D721Med (cell line): ENCODE measurements at regions not wholly inside any gene's neighbourhood (a gene's known extent, or its start where the extent isn't known, plus 50 kb on each side); places are given as distances from the start of the nearest gene placed in this dataset.
"Not testable (repeated sequence)": the region's sequence is repeated elsewhere in the genome, so short reads cannot be mapped to it uniquely, and the experiment has no call there.

Experiments
- DNase-seq: peaks from one replicate; pipeline ENCODE4 v3.0.0; 2011; ENCODE audit warnings: low spot score; ENCODE audit not compliant: insufficient read length
- FAIRE-seq: peaks from 2 replicates; lab custom pipeline; 2011; peaks lifted over from hg19 to GRCh38; lab: Jason Lieb, UNC
- TF ChIP-seq, protein P1 (sequence below): IDR thresholded peaks from 2 replicates; pipeline ENCODE4 v1.5.1; 2012; ENCODE audit warnings: mild to moderate bottlenecking, control low read depth; ENCODE audit not compliant: insufficient read depth; ENCODE audit errors: missing control alignments

DNA sequence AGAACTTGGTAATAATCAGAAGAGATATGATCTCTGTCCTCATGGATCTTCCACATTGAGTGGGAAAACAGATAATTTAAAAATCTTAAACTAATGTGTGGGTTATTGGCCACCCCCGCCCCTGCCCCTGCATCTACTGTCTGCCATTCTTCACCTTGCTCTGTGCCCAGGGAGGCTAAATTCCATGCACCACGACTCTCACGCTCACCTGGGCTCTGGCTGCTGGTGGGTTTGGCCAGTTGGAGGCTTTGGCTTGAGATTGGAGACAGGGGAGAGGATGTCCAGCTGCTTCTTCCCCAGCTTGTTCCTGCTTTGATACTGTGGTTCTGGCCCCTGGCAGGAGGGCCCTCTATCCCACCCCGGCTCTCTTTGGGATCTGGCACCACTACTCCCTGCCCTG lies 127.9 kb downstream of the IRX5 start:
- TF ChIP-seq, protein P1, sequence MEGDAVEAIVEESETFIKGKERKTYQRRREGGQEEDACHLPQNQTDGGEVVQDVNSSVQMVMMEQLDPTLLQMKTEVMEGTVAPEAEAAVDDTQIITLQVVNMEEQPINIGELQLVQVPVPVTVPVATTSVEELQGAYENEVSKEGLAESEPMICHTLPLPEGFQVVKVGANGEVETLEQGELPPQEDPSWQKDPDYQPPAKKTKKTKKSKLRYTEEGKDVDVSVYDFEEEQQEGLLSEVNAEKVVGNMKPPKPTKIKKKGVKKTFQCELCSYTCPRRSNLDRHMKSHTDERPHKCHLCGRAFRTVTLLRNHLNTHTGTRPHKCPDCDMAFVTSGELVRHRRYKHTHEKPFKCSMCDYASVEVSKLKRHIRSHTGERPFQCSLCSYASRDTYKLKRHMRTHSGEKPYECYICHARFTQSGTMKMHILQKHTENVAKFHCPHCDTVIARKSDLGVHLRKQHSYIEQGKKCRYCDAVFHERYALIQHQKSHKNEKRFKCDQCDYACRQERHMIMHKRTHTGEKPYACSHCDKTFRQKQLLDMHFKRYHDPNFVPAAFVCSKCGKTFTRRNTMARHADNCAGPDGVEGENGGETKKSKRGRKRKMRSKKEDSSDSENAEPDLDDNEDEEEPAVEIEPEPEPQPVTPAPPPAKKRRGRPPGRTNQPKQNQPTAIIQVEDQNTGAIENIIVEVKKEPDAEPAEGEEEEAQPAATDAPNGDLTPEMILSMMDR = no peak
- DNase-seq (no peak), FAIRE-seq (no peak)

DNA sequence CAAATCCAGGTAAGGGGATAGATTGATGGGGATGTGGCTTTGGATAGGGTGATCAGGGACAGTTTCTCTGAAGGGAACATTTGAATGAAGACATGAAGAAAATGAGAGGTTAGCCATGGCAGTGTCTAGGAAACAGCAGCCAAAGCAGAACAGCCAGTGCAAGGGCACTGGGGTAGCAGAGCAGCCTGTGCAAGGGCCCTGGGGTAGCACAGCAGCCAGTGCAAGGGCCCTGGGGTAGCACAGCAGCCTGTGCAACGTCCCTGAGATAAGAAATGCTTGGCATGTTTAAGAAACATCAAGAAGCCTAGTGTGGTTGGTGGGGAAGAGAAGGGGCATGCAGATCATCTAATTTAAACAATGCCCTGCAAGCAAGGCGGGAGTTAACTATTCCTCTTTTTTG lies 128.5 kb downstream of the IRX5 start:
- DNase-seq (no peak), FAIRE-seq (no peak)
- TF ChIP-seq, protein P1 = no peak

DNA sequence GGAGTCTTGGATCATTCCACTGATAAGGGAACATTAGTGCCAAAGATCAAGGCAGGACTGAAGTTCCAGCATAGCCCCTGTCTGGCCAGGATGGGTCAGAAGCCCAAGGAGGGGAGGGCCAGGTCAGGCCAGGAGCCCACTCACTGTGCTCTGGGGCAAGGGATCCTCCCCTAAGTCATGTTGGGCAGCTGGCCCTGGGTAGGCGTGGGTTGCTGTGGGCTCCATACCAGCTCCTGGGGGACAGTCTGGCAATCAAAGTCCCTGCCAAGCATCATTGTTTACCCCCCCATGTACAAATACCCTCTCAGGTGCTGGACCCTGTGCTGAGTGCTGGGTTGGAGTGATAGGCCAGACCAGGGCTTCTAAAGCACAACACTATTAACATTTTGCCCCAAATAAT lies 130.5 kb downstream of the IRX5 start:
- no peak for DNase-seq
- TF ChIP-seq, protein P1 = no peak
- no peak for FAIRE-seq

DNA sequence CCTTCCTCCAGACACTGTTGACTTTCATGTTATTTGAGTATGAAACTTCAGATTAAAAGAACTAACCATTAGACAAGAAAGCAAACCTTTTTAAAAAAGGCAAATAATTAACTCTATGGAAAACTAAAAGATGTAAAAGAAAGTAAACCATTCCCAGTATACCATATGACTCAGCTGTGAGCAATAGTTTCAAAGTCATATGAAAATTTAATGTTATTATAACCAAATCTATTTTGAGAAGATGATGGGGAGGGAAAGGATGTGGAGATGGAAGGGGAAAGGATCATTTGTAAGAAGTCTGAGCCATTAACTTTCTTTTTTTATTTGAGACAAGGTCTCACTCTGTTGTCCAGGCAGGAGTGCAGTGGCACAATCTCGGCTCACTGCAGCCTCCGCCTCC lies 131.8 kb downstream of the IRX5 start:
- DNase-seq (no peak), FAIRE-seq (no peak)
- TF ChIP-seq, protein P1 = no peak

DNA sequence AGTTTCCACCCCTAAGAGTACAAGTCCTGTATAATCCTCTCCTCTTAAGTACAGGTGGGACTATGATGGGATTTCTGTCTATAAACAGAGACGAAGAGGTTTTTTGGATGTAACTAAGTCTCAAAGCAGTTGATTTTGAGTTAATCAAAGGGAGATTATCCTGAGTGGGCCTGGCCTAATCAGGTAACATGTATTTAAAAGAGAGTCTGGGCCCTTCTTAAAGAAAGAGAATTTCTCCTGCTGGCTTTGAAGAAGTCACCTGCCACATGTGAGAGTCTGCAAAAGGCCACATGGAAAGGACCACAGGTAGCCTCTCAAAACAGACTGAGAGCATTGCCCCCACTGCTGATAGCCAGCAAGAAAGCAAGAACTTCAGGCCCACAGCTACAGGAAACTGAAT lies 142.3 kb downstream of the IRX5 start:
- DNase-seq (no peak), FAIRE-seq (no peak)
- TF ChIP-seq, protein P1 = no peak

DNA sequence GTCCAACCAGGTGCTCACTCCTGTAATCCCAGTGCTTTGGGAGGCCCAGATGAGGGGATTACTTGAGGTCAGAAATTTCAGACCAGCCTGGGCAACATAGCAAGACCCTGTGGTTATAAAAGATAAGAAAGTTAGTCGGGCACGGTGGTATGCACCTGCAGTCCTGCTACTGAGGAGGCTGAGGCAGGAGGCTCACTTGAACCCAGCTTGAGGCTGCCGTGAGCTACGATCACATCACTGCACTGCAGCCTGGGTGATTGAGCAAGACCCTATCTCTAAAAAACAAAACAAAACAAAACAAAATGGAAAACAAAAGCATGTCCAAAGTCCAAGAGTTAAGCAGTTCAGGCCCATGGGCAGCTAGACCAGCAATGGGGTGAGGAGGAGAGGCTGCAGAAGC lies 143.2 kb downstream of the IRX5 start:
- TF ChIP-seq, protein P1 = no peak
- FAIRE-seq = no peak
- DNase-seq = no peak

DNA sequence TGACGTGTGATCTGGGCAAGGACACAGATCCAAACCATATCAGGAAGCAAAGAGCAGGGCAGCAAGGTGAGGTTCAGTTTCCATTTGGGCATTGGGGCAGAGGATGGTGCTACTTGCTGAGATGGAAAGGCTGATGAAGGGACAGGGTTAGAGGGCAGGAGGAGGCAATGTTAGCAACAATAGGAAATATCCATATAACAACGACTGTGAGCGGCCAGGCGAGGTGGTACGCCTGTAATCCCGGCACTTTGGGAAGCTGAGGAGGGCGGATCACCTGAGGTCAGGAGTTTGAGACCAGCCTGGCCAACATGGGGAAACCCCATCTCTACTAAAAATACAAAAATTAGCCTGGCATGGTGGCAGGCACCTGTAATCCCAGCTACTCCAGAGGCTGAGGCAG lies 144.5 kb downstream of the IRX5 start:
- not testable (repeated sequence) for DNase-seq, FAIRE-seq

DNA sequence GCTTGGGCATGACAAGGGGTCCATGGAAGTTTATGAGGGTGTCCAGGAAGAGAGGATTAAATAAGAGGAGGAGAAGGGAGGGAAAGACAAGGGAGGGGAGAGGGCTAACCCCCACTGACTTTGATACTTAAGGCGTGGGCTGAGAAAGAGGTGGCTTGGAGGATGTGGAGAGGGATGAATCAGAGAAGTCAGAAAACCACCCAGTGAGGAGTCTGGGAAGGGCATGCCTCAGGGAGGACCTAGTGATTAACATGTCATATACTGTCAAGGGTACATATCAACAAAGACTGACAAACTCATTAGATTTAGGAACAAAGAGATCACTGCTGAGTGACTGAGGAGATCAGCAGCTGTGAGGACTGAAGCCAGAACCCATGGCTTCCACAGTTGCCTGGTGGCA lies 145.4 kb downstream of the IRX5 start:
- TF ChIP-seq, protein P1 = no peak
- FAIRE-seq (no peak), DNase-seq (no peak)
